ENCODE measurements at regions not wholly inside any gene's neighbourhood (a gene's known extent, or its start where the extent isn't known, plus 50 kb on each side); places are given as distances from the start of the nearest gene placed in this dataset.
"Not testable (repeated sequence)": the region's sequence is repeated elsewhere in the genome, so short reads cannot be mapped to it uniquely, and the experiment has no call there.

- Histone ChIP-seq H3K4me1 (no peaks in the 10 kb centered on the region), H3K9me3 (no peaks in the 10 kb centered on the region), H3K36me3 (replicated peaks) (no peaks in the 10 kb centered on the region), H3K27me3 (ENCODE audit: low read depth) (no peaks in the 10 kb centered on the region), H3K4me3 (no peak overlapping the region)
- no peak for DNase-seq (ENCODE audit: low spot score in 2 of 2)
- in situ Hi-C loops (cut with MboI; ENCODE audit: low sequenced_read_pairs) = no loop called here
Observed at GRCh38 chr13:76829572-76830327, 56.5 kb downstream of the KCTD12 start.

GRCh38 chr13:76828316-76828741, 57.9 kb downstream of the KCTD12 start:
- no peak for DNase-seq (ENCODE audit: low spot score in 2 of 2)
- Histone ChIP-seq H3K9me3 (no peaks in the 10 kb centered on the region), H3K4me3 (no peak overlapping the region), H3K27me3 (ENCODE audit: low read depth) (no peaks in the 10 kb centered on the region), H3K36me3 (replicated peaks) (no peaks in the 10 kb centered on the region), H3K4me1 (no peaks in the 10 kb centered on the region)
- in situ Hi-C loops (cut with MboI; ENCODE audit: low sequenced_read_pairs) = no loop called here

GRCh38 chr13:76826527-76826926, 59.7 kb downstream of the KCTD12 start:
- in situ Hi-C loops (cut with MboI; ENCODE audit: low sequenced_read_pairs) = no loop called here
- no peaks in the 10 kb centered on the region for H3K27me3 ChIP-seq (ENCODE audit: low read depth)
- no peak overlapping the region for H3K4me3 ChIP-seq
- DNase-seq (ENCODE audit: low spot score in 2 of 2) = no peak
- H3K9me3 ChIP-seq = no peaks in the 10 kb centered on the region
- no peaks in the 10 kb centered on the region for H3K4me1 ChIP-seq
- H3K36me3 ChIP-seq (replicated peaks) = no peaks in the 10 kb centered on the region

- Histone ChIP-seq H3K36me3 (replicated peaks) (no peaks in the 10 kb centered on the region), H3K27me3 (ENCODE audit: low read depth) (no peaks in the 10 kb centered on the region), H3K4me3 (no peak overlapping the region), H3K4me1 (no peaks in the 10 kb centered on the region), H3K9me3 (no peaks in the 10 kb centered on the region)
- DNase-seq (ENCODE audit: low spot score in 2 of 2) = no peak
- in situ Hi-C loops (cut with MboI; ENCODE audit: low sequenced_read_pairs) = no loop called here
Observed at GRCh38 chr13:76825430-76825829, 60.8 kb downstream of the KCTD12 start.

GRCh38 chr13:76823969-76824368, 62.2 kb downstream of the KCTD12 start:
- Histone ChIP-seq H3K9me3 (no peaks in the 10 kb centered on the region), H3K36me3 (replicated peaks) (no peaks in the 10 kb centered on the region), H3K4me3 (no peak overlapping the region), H3K27me3 (ENCODE audit: low read depth) (no peaks in the 10 kb centered on the region), H3K4me1 (no peaks in the 10 kb centered on the region)
- DNase-seq (ENCODE audit: low spot score in 2 of 2) = no peak
- in situ Hi-C loops (cut with MboI; ENCODE audit: low sequenced_read_pairs) = no loop called here

- Histone ChIP-seq H3K4me1 (no peaks in the 10 kb centered on the region), H3K4me3 (no peak overlapping the region), H3K27me3 (ENCODE audit: low read depth) (no peaks in the 10 kb centered on the region), H3K9me3 (no peaks in the 10 kb centered on the region), H3K36me3 (replicated peaks) (no peaks in the 10 kb centered on the region)
- in situ Hi-C loops (cut with MboI; ENCODE audit: low sequenced_read_pairs) = no loop called here
- no peak for DNase-seq (ENCODE audit: low spot score in 2 of 2)
Observed at GRCh38 chr13:76822698-76823267, 63.4 kb downstream of the KCTD12 start.

GRCh38 chr13:76821222-76821621, 65.0 kb downstream of the KCTD12 start:
- H3K36me3 ChIP-seq (replicated peaks); in situ Hi-C loops (cut with MboI; ENCODE audit: low sequenced_read_pairs); H3K4me1 ChIP-seq; DNase-seq (ENCODE audit: low spot score in 2 of 2); H3K9me3 ChIP-seq; H3K27me3 ChIP-seq (ENCODE audit: low read depth); H3K4me3 ChIP-seq: not testable (repeated sequence)

GRCh38 chr13:76820759-76821158, 65.4 kb downstream of the KCTD12 start:
- Histone ChIP-seq H3K9me3 (no peaks in the 10 kb centered on the region), H3K27me3 (ENCODE audit: low read depth) (no peaks in the 10 kb centered on the region), H3K4me1 (no peaks in the 10 kb centered on the region), H3K36me3 (replicated peaks) (no peaks in the 10 kb centered on the region), H3K4me3 (no peak overlapping the region)
- in situ Hi-C loops (cut with MboI; ENCODE audit: low sequenced_read_pairs) = no loop called here
- DNase-seq (ENCODE audit: low spot score in 2 of 2) = no peak

- no peak for DNase-seq (ENCODE audit: low spot score in 2 of 2)
Observed at GRCh38 chr13:76816394-76816793, 69.8 kb downstream of the KCTD12 start.

GRCh38 chr13:76815344-76815743, 70.9 kb downstream of the KCTD12 start:
- in situ Hi-C loops (cut with MboI; ENCODE audit: low sequenced_read_pairs) = no loop called here
- no peaks in the 10 kb centered on the region for H3K27me3 ChIP-seq (ENCODE audit: low read depth)

More at GRCh38 chr13:76816394-76816793, 69.8 kb downstream of the KCTD12 start:
- Histone ChIP-seq H3K36me3 (replicated peaks) (no peaks in the 10 kb centered on the region), H3K4me1 (no peaks in the 10 kb centered on the region), H3K27me3 (ENCODE audit: low read depth) (no peaks in the 10 kb centered on the region), H3K9me3 (no peaks in the 10 kb centered on the region), H3K4me3 (no peak overlapping the region)
- in situ Hi-C loops (cut with MboI; ENCODE audit: low sequenced_read_pairs) = no loop called here

GRCh38 chr13:76813891-76814290, 72.3 kb downstream of the KCTD12 start:
- H3K4me3 ChIP-seq = no peak overlapping the region
- H3K36me3 ChIP-seq (replicated peaks) = no peaks in the 10 kb centered on the region
- no peaks in the 10 kb centered on the region for H3K9me3 ChIP-seq
- H3K4me1 ChIP-seq = no peaks in the 10 kb centered on the region
- no peak for DNase-seq (ENCODE audit: low spot score in 2 of 2)
- in situ Hi-C loops (cut with MboI; ENCODE audit: low sequenced_read_pairs) = no loop called here
- H3K27me3 ChIP-seq (ENCODE audit: low read depth) = no peaks in the 10 kb centered on the region

More at GRCh38 chr13:76815344-76815743, 70.9 kb downstream of the KCTD12 start:
- Histone ChIP-seq H3K4me3 (no peak overlapping the region), H3K4me1 (no peaks in the 10 kb centered on the region), H3K36me3 (replicated peaks) (no peaks in the 10 kb centered on the region), H3K9me3 (no peaks in the 10 kb centered on the region)
- no peak for DNase-seq (ENCODE audit: low spot score in 2 of 2)

GRCh38 chr13:76813000-76813691, 73.1 kb downstream of the KCTD12 start:
- H3K36me3 ChIP-seq (replicated peaks) = no peaks in the 10 kb centered on the region
- no peaks in the 10 kb centered on the region for H3K27me3 ChIP-seq (ENCODE audit: low read depth)
- H3K4me1 ChIP-seq = no peaks in the 10 kb centered on the region
- H3K4me3 ChIP-seq = no peak overlapping the region
- in situ Hi-C loops (cut with MboI; ENCODE audit: low sequenced_read_pairs) = no loop called here
- DNase-seq (ENCODE audit: low spot score in 2 of 2) = no peak
- H3K9me3 ChIP-seq = no peaks in the 10 kb centered on the region

GRCh38 chr13:76812206-76812897, 73.9 kb downstream of the KCTD12 start:
- H3K4me1 ChIP-seq = no peaks in the 10 kb centered on the region
- DNase-seq (ENCODE audit: low spot score in 2 of 2) = no peak
- in situ Hi-C loops (cut with MboI; ENCODE audit: low sequenced_read_pairs) = no loop called here

GRCh38 chr13:76809389-76809788, 76.8 kb downstream of the KCTD12 start:
- H3K27me3 ChIP-seq (ENCODE audit: low read depth) = no peaks in the 10 kb centered on the region
- H3K36me3 ChIP-seq (replicated peaks) = no peaks in the 10 kb centered on the region
- in situ Hi-C loops (cut with MboI; ENCODE audit: low sequenced_read_pairs) = no loop called here
- no peak for DNase-seq (ENCODE audit: low spot score in 2 of 2)
- H3K9me3 ChIP-seq = no peaks in the 10 kb centered on the region
- no peaks in the 10 kb centered on the region for H3K4me1 ChIP-seq
- H3K4me3 ChIP-seq = no peak overlapping the region

More at GRCh38 chr13:76812206-76812897, 73.9 kb downstream of the KCTD12 start:
- Histone ChIP-seq H3K9me3 (no peaks in the 10 kb centered on the region), H3K36me3 (replicated peaks) (no peaks in the 10 kb centered on the region), H3K27me3 (ENCODE audit: low read depth) (no peaks in the 10 kb centered on the region), H3K4me3 (no peak overlapping the region)

All from HAP-1 (cell line).